ENCODE measurements at regions not wholly inside any gene's neighbourhood (a gene's known extent, or its start where the extent isn't known, plus 50 kb on each side); places are given as distances from the start of the nearest gene placed in this dataset.
A peak's percentile ranks its signal among the peaks of the same experiment; 100 is the strongest.

- H3K4me1 ChIP-seq (ENCODE audit: control insufficient read depth in 1 of 2, insufficient read depth in 2 of 2, low read length in 2 of 2) = no peaks in the 10 kb centered on the region
- H3K9ac ChIP-seq (ENCODE audit: insufficient read depth, low read length, poor library complexity, severe bottlenecking) = no peak overlapping the region
- H3K9me3 ChIP-seq (replicated peaks in 1 of 2; ENCODE audit: control insufficient read depth in 1 of 2, insufficient read depth in 1 of 2, low read length in 2 of 2) = no peaks in the 10 kb centered on the region
- H3K79me2 ChIP-seq (ENCODE audit: insufficient read depth, low read length) = no peaks in the 10 kb centered on the region
- H4K20me1 ChIP-seq (ENCODE audit: insufficient read depth, low read length) = no peaks in the 10 kb centered on the region
- Mint-ChIP-seq H3K27ac (peak overlapping the region in 1 of 7 donors; percentile 26), H3K4me1 (no peaks in the 10 kb centered on the region), H3K9me3 (peaks cover 0 to 2% (median 0%) of the 10 kb centered on the region in 7 donors), H3K4me3 (no peak overlapping the region), H3K27me3 (ENCODE audit: low read depth in 3 of 3) (peaks cover 0 to 4% (median 0%) of the 10 kb centered on the region in 3 donors), H3K36me3 (no peaks in the 10 kb centered on the region)
- TF ChIP-seq, protein P1, sequence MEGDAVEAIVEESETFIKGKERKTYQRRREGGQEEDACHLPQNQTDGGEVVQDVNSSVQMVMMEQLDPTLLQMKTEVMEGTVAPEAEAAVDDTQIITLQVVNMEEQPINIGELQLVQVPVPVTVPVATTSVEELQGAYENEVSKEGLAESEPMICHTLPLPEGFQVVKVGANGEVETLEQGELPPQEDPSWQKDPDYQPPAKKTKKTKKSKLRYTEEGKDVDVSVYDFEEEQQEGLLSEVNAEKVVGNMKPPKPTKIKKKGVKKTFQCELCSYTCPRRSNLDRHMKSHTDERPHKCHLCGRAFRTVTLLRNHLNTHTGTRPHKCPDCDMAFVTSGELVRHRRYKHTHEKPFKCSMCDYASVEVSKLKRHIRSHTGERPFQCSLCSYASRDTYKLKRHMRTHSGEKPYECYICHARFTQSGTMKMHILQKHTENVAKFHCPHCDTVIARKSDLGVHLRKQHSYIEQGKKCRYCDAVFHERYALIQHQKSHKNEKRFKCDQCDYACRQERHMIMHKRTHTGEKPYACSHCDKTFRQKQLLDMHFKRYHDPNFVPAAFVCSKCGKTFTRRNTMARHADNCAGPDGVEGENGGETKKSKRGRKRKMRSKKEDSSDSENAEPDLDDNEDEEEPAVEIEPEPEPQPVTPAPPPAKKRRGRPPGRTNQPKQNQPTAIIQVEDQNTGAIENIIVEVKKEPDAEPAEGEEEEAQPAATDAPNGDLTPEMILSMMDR (IDR thresholded peaks at IDR 0.05) = no peak
- 88% methylated on average over 5 of the region's 5 CpGs for WGBS (ENCODE audit: insufficient coverage)
- no peak overlapping the region for H3K4me2 ChIP-seq (replicated peaks; ENCODE audit: extremely low read depth, low read length, poor library complexity, severe bottlenecking)
- H3K36me3 ChIP-seq (replicated peaks in 1 of 2; ENCODE audit: control insufficient read depth in 1 of 2, insufficient read depth in 2 of 2, low read length in 2 of 2) = no peaks in the 10 kb centered on the region
- DNase-seq = no peak
- H3K27ac ChIP-seq (ENCODE audit: low read depth in 1 of 2, low read length in 2 of 2) = no peak overlapping the region
- no peak overlapping the region for H3K4me3 ChIP-seq (replicated peaks in 1 of 3; ENCODE audit: low read depth in 2 of 3, low read length in 3 of 3)
- H3K27me3 ChIP-seq (ENCODE audit: control insufficient read depth in 2 of 2, insufficient read depth in 2 of 2, low read length in 2 of 2) = no peaks in the 10 kb centered on the region
- intact Hi-C loops (cut with micrococcal nuclease) = no loop called here
- H2AFZ ChIP-seq (ENCODE audit: insufficient read depth, low read depth, low read length, poor library complexity, severe bottlenecking) = no peak overlapping the region
These were observed 392.5 kb downstream of the HLX start for GRCh38 chr1:221271701-221272100.

- no peaks in the 10 kb centered on the region for H4K20me1 ChIP-seq (ENCODE audit: insufficient read depth, low read length)
These were observed 393.7 kb downstream of the HLX start for GRCh38 chr1:221272940-221273339.

More at GRCh38 chr1:221272940-221273339, 393.7 kb downstream of the HLX start:
- H3K36me3 ChIP-seq (replicated peaks in 1 of 2; ENCODE audit: control insufficient read depth in 1 of 2, insufficient read depth in 2 of 2, low read length in 2 of 2) = no peaks in the 10 kb centered on the region
- Mint-ChIP-seq H3K4me3 (no peak overlapping the region), H3K9me3 (no peaks in the 10 kb centered on the region), H3K4me1 (no peaks in the 10 kb centered on the region), H3K36me3 (no peaks in the 10 kb centered on the region), H3K27me3 (ENCODE audit: low read depth in 3 of 3) (peaks cover 0 to 4% (median 2%) of the 10 kb centered on the region in 3 donors), H3K27ac (no peak overlapping the region)
- H3K9me3 ChIP-seq (replicated peaks in 1 of 2; ENCODE audit: control insufficient read depth in 1 of 2, insufficient read depth in 1 of 2, low read length in 2 of 2) = no peaks in the 10 kb centered on the region
- H3K79me2 ChIP-seq (ENCODE audit: insufficient read depth, low read length) = no peaks in the 10 kb centered on the region
- intact Hi-C loops (cut with micrococcal nuclease) = no loop called here
- no peaks in the 10 kb centered on the region for H3K4me1 ChIP-seq (ENCODE audit: control insufficient read depth in 1 of 2, insufficient read depth in 2 of 2, low read length in 2 of 2)
- DNase-seq = no peak
- no peak overlapping the region for H3K27ac ChIP-seq (ENCODE audit: low read depth in 1 of 2, low read length in 2 of 2)
- H3K4me3 ChIP-seq (replicated peaks in 1 of 3; ENCODE audit: low read depth in 2 of 3, low read length in 3 of 3) = no peak overlapping the region
- 100% methylated on average over 2 of the region's 3 CpGs for WGBS (ENCODE audit: insufficient coverage)
- no peaks in the 10 kb centered on the region for H3K27me3 ChIP-seq (ENCODE audit: control insufficient read depth in 2 of 2, insufficient read depth in 2 of 2, low read length in 2 of 2)
- no peak overlapping the region for H2AFZ ChIP-seq (ENCODE audit: insufficient read depth, low read depth, low read length, poor library complexity, severe bottlenecking)
- H3K9ac ChIP-seq (ENCODE audit: insufficient read depth, low read length, poor library complexity, severe bottlenecking) = no peak overlapping the region
- no peak overlapping the region for H3K4me2 ChIP-seq (replicated peaks; ENCODE audit: extremely low read depth, low read length, poor library complexity, severe bottlenecking)
- TF ChIP-seq, protein P1 (IDR thresholded peaks at IDR 0.05) = no peak

Data from CD14-positive monocyte (primary cell).